HCT116 (cell line): ENCODE measurements at regions not wholly inside any gene's neighbourhood (a gene's known extent, or its start where the extent isn't known, plus 50 kb on each side); places are given as distances from the start of the nearest gene placed in this dataset.

Experiments used
- ATAC-seq: fragments of 200-7000 bp; cut with Tn5 transposase; 2 replicates; pipeline ENCODE4 v1.9.1; 2020; ENCODE audit warnings: mild to moderate bottlenecking, moderate library complexity
- BruUV-seq: library from RNA; stranded (reverse); fragments of 400-500 nt; replicated peaks from 2 replicates; lab custom pipeline; 2021; lab: Mats Ljungman, UMichigan
- CTCF ChIA-PET: fragments of 300-600 bp; sonication (Branson Sonifier 250); formaldehyde crosslinking; loops from one replicate; lab custom pipeline; 2021; ENCODE audit warnings: antibody characterized with exemption; lab: Charles Lee
- POLR2A ChIA-PET: fragments of 300-600, 350-600 bp; sonication (Branson Sonifier 250); formaldehyde crosslinking; loops from one replicate; lab custom pipeline; 2021; ENCODE audit warnings: antibody characterized with exemption; lab: Charles Lee
- RAD21 ChIA-PET, 2 experiments: fragments of 300-600 bp; sonication (Branson Sonifier 250); formaldehyde crosslinking; loops; one replicate each; lab custom pipeline; 2023; ENCODE audit warnings: low total read pairs in 2 of 2; ENCODE audit not compliant: uncharacterized antibody in 2 of 2, unreplicated experiment in 2 of 2, low non-redundant PET in 1 of 2; lab: Charles Lee
- DNase-seq: peaks from one replicate; pipeline ENCODE4 v3.0.0-alpha.2; 2010; ENCODE audit warnings: low read depth, low spot score
- H2AFZ ChIP-seq: fragments of 200-600 bp; shearing (Covaris generic), sonication (generic); 2 replicates; pipeline ENCODE4 v1.6.1; 2017; ENCODE audit warnings: low read depth, mixed run types, mixed read lengths, antibody characterized with exemption, low read length; ENCODE audit not compliant: poor library complexity, severe bottlenecking
- H3K27ac ChIP-seq: 2 replicates; pipeline ENCODE4 v1.5.1; 2012; ENCODE audit warnings: low read depth, low read length
- H3K27me3 ChIP-seq: fragments of 200-600 bp; sonication (generic); 2 replicates; pipeline ENCODE4 v1.6.1; 2016; ENCODE audit warnings: mixed run types, low read length, mixed read lengths; ENCODE audit not compliant: insufficient read depth
- H3K36me3 ChIP-seq, 2 experiments: fragments of 200-500 bp in 1 of 2; fragments of 200-600 bp in 1 of 2; sonication (Bioruptor generic) in 1 of 2; sonication (generic) in 1 of 2; 2 replicates each; pipeline versions ENCODE4 v1.5.1 to v1.6.1; 2014 to 2016; ENCODE audit warnings: low read length in 2 of 2, inconsistent platforms in 1 of 2, mixed read lengths in 1 of 2, mixed run types in 1 of 2; ENCODE audit not compliant: insufficient read depth in 2 of 2, control insufficient read depth in 1 of 2
- H3K4me1 ChIP-seq, 2 experiments: fragments of 200-600 bp in 1 of 2; sonication (generic) in 1 of 2; 2 replicates each; pipeline versions ENCODE4 v1.5.1 to v1.6.1; 2012 to 2017; ENCODE audit warnings: low read length in 2 of 2, inconsistent platforms in 1 of 2, mild to moderate bottlenecking in 1 of 2, mixed read lengths in 1 of 2, mixed run types in 1 of 2, moderate library complexity in 1 of 2; ENCODE audit not compliant: insufficient read depth in 2 of 2, control insufficient read depth in 1 of 2
- H3K4me2 ChIP-seq: fragments of 200-600 bp; sonication (generic); 2 replicates; pipeline ENCODE4 v1.6.1; 2017; ENCODE audit warnings: mixed run types, low read length, mixed read lengths
- H3K4me3 ChIP-seq, 2 experiments: fragments of 200-600 bp in 1 of 2; sonication (generic) in 1 of 2; replicated peaks in 1 of 2; 2 replicates each; pipeline ENCODE4 v1.5.1; 2011 to 2016; ENCODE audit warnings: low read length in 2 of 2, control low read depth in 1 of 2, low read depth in 1 of 2, mild to moderate bottlenecking in 1 of 2, mixed read lengths in 1 of 2, mixed run types in 1 of 2
- H3K79me2 ChIP-seq: fragments of 200-600 bp; sonication (generic); 2 replicates; pipeline ENCODE4 v1.6.1; 2017; ENCODE audit warnings: mild to moderate bottlenecking, mixed run types, low read length, moderate library complexity, mixed read lengths; ENCODE audit not compliant: insufficient read depth
- H3K9ac ChIP-seq: fragments of 200-600 bp; sonication (generic); 2 replicates; pipeline ENCODE4 v1.6.1; 2016; ENCODE audit warnings: low read length, mixed read lengths
- H3K9me2 ChIP-seq: fragments of 200-600 bp; sonication (generic), shearing (Covaris generic); 2 replicates; pipeline ENCODE4 v1.6.1; 2017; ENCODE audit warnings: mixed run types, mild to moderate bottlenecking, moderate library complexity; ENCODE audit not compliant: insufficient read depth
- H3K9me3 ChIP-seq, 2 experiments: fragments of 200-500 bp in 1 of 2; fragments of 200-600 bp in 1 of 2; sonication (Bioruptor generic) in 1 of 2; sonication (generic) in 1 of 2; 2 replicates each; pipeline ENCODE4 v1.6.1; 2014 to 2017; ENCODE audit warnings: low read length in 2 of 2, mixed read lengths in 2 of 2, inconsistent platforms in 1 of 2, low read depth in 1 of 2, mild to moderate bottlenecking in 1 of 2, mixed run types in 1 of 2, moderate library complexity in 1 of 2; ENCODE audit not compliant: control insufficient read depth in 1 of 2, insufficient read depth in 1 of 2
- H4K20me1 ChIP-seq: fragments of 200-600 bp; sonication (generic), shearing (Covaris generic); 2 replicates; pipeline ENCODE4 v1.6.1; 2017; ENCODE audit warnings: mixed run types, mild to moderate bottlenecking, moderate library complexity; ENCODE audit not compliant: insufficient read depth
- ELF1 ChIP-seq: IDR thresholded peaks from 2 replicates; pipeline ENCODE4 v1.6.1; 2012; ENCODE audit warnings: low read depth, borderline replicate concordance
- RAD21 ChIP-seq: IDR thresholded peaks from 2 replicates; pipeline ENCODE4 v1.6.1; 2012; ENCODE audit warnings: low read depth, mild to moderate bottlenecking
- intact Hi-C: fragments of 100-400 bp; cut with micrococcal nuclease; formaldehyde crosslinking; loops from 2 replicates; pipeline ENCODE4 v1.10.0; 2022
- TF ChIP-seq, protein P1 (sequence below): IDR thresholded peaks from 2 replicates; pipeline ENCODE4 v1.6.1; 2012; ENCODE audit warnings: low read depth

- no TSS peak for BruUV-seq
- Histone ChIP-seq H3K27me3 (no peaks in the 10 kb centered on the region), H3K9me2 (no peaks in the 10 kb centered on the region), H3K79me2 (no peaks in the 10 kb centered on the region), H3K9me3 (0 out of 4 replicates have a peak, but pooled peaks cover 0 to 4% of the 10 kb centered on the region in 2 experiments), H3K4me2 (no peak overlapping the region), H2AFZ (no peak overlapping the region), H3K9ac (no peak overlapping the region), H3K27ac (no peak overlapping the region), H3K4me1 (peaks cover 20 to 29% of the 10 kb centered on the region in 2 experiments), H3K36me3 (no peaks in the 10 kb centered on the region), H4K20me1 (no peaks in the 10 kb centered on the region), H3K4me3 (no peak overlapping the region)
- DNase-seq: no peak
- ChIA-PET RAD21 (no interaction called here), CTCF (no interaction called here), POLR2A (no interaction called here)
- intact Hi-C loops: no loop called here
- TF ChIP-seq, protein P1, sequence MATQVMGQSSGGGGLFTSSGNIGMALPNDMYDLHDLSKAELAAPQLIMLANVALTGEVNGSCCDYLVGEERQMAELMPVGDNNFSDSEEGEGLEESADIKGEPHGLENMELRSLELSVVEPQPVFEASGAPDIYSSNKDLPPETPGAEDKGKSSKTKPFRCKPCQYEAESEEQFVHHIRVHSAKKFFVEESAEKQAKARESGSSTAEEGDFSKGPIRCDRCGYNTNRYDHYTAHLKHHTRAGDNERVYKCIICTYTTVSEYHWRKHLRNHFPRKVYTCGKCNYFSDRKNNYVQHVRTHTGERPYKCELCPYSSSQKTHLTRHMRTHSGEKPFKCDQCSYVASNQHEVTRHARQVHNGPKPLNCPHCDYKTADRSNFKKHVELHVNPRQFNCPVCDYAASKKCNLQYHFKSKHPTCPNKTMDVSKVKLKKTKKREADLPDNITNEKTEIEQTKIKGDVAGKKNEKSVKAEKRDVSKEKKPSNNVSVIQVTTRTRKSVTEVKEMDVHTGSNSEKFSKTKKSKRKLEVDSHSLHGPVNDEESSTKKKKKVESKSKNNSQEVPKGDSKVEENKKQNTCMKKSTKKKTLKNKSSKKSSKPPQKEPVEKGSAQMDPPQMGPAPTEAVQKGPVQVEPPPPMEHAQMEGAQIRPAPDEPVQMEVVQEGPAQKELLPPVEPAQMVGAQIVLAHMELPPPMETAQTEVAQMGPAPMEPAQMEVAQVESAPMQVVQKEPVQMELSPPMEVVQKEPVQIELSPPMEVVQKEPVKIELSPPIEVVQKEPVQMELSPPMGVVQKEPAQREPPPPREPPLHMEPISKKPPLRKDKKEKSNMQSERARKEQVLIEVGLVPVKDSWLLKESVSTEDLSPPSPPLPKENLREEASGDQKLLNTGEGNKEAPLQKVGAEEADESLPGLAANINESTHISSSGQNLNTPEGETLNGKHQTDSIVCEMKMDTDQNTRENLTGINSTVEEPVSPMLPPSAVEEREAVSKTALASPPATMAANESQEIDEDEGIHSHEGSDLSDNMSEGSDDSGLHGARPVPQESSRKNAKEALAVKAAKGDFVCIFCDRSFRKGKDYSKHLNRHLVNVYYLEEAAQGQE: peak; percentile 58
- no peak for TF ChIP-seq RAD21
- TF ChIP-seq ELF1: no peak
- no peak for ATAC-seq
Measured at GRCh38 chr5:57386958-57387357, 95.7 kb downstream of the ACTBL2 start.
